SK-N-SH (cell line): ENCODE measurements at regions not wholly inside any gene's neighbourhood (a gene's known extent, or its start where the extent isn't known, plus 50 kb on each side); places are given as distances from the start of the nearest gene placed in this dataset.
A peak's percentile ranks its signal among the peaks of the same experiment; 100 is the strongest.

ENCODE experiments used
- CTCF ChIA-PET: fragments of 300-600, 350-600 bp; formaldehyde crosslinking; extraction: SDS; loops from one replicate; lab custom pipeline; 2021; lab: Yijun Ruan, JAX
- POLR2A ChIA-PET: fragments of 350-600 bp; sonication (Branson Sonifier 250); formaldehyde crosslinking; extraction: SDS; loops from one replicate; lab custom pipeline; 2020; ENCODE audit warnings: antibody characterized with exemption, inconsistent platforms; lab: Yijun Ruan, JAX
- DNase-seq: peaks from one replicate; pipeline ENCODE4 v3.0.0; 2012
- H2AFZ ChIP-seq: fragments of 200-600 bp; sonication (generic); 2 replicates; pipeline ENCODE4 v1.8.1; 2016; ENCODE audit warnings: antibody characterized with exemption, mild to moderate bottlenecking, low read depth
- H3F3A ChIP-seq: fragments of 200-600 bp; sonication (generic); replicated peaks from 2 replicates; pipeline ENCODE3; 2016; ENCODE audit warnings: antibody characterized with exemption, mild to moderate bottlenecking; ENCODE audit not compliant: insufficient read depth
- H3K27ac ChIP-seq, 2 experiments: fragments of 200-500 bp in 1 of 2; fragments of 200-600 bp in 1 of 2; sonication (Bioruptor generic) in 1 of 2; sonication (generic), shearing (Covaris generic) in 1 of 2; 2 replicates each; pipeline versions ENCODE4 v1.5.1 to v1.6.1; 2014 to 2016; ENCODE audit warnings: low read depth in 2 of 2, inconsistent platforms in 1 of 2, low read length in 1 of 2, mild to moderate bottlenecking in 1 of 2, mixed read lengths in 1 of 2
- H3K27me3 ChIP-seq: fragments of 200-600 bp; sonication (generic), shearing (Covaris generic); 2 replicates; pipeline ENCODE4 v1.6.1; 2016; ENCODE audit warnings: mixed run types; ENCODE audit not compliant: insufficient read depth
- H3K36me3 ChIP-seq, 2 experiments: fragments of 200-500 bp in 1 of 2; fragments of 200-600 bp in 1 of 2; sonication (Bioruptor generic) in 1 of 2; sonication (generic) in 1 of 2; replicated peaks in 1 of 2; 2 replicates each; pipeline versions ENCODE3 to v1.5.1; 2014 to 2016; ENCODE audit warnings: low read length in 1 of 2, mild to moderate bottlenecking in 1 of 2; ENCODE audit not compliant: insufficient read depth in 2 of 2, control insufficient read depth in 1 of 2
- H3K4me1 ChIP-seq, 2 experiments: fragments of 200-500 bp in 1 of 2; fragments of 200-600 bp in 1 of 2; sonication (Bioruptor generic) in 1 of 2; sonication (generic), shearing (Covaris generic) in 1 of 2; 2 replicates each; pipeline versions ENCODE4 v1.5.1 to v1.6.1; 2014 to 2016; ENCODE audit warnings: low read depth in 1 of 2, low read length in 1 of 2, mixed run types in 1 of 2; ENCODE audit not compliant: insufficient read depth in 2 of 2, control insufficient read depth in 1 of 2
- H3K4me2 ChIP-seq: fragments of 200-600 bp; sonication (generic), shearing (Covaris generic); 2 replicates; pipeline ENCODE4 v1.6.1; 2017; ENCODE audit warnings: mixed run types
- H3K4me3 ChIP-seq, 2 experiments: fragments of 200-500 bp in 1 of 2; fragments of 200-600 bp in 1 of 2; sonication (Bioruptor generic) in 1 of 2; sonication (generic), shearing (Covaris generic) in 1 of 2; 2 replicates each; pipeline versions ENCODE4 v1.5.1 to v1.8.1; 2014 to 2016; ENCODE audit warnings: low read depth in 2 of 2, inconsistent platforms in 1 of 2, low read length in 1 of 2, mild to moderate bottlenecking in 1 of 2, mixed read lengths in 1 of 2, moderate library complexity in 1 of 2
- H3K79me2 ChIP-seq: fragments of 200-600 bp; sonication (generic); 2 replicates; pipeline ENCODE4 v1.8.1; 2017; ENCODE audit warnings: mild to moderate bottlenecking; ENCODE audit not compliant: insufficient read depth
- H3K9ac ChIP-seq: fragments of 200-600 bp; sonication (generic); 2 replicates; pipeline ENCODE4 v1.6.1; 2017; ENCODE audit warnings: mixed run types
- H3K9me2 ChIP-seq: fragments of 200-600 bp; sonication (generic); 2 replicates; pipeline ENCODE4 v1.6.1; 2017; ENCODE audit warnings: mixed run types
- H3K9me3 ChIP-seq: fragments of 200-600 bp; sonication (generic); 2 replicates; pipeline ENCODE4 v1.6.1; 2017; ENCODE audit warnings: mixed run types, mild to moderate bottlenecking, moderate library complexity
- H4K20me1 ChIP-seq: fragments of 200-600 bp; sonication (generic); 2 replicates; pipeline ENCODE4 v1.6.1; 2017; ENCODE audit warnings: mild to moderate bottlenecking, mixed run types; ENCODE audit not compliant: insufficient read depth
- CTCF ChIP-seq: fragments of 200-600 bp; sonication (generic); IDR thresholded peaks from 2 replicates; pipeline ENCODE4 v1.6.1; 2017; ENCODE audit warnings: antibody characterized with exemption, mild to moderate bottlenecking, moderate library complexity
- FOSL2 ChIP-seq: IDR thresholded peaks from 2 replicates; pipeline ENCODE4 v1.4.0; 2012; ENCODE audit warnings: low read depth, mild to moderate bottlenecking, moderate library complexity, borderline replicate concordance
- FOXJ3 ChIP-seq: sonication (generic); formaldehyde crosslinking; IDR thresholded peaks from 2 replicates; pipeline ENCODE4 v1.5.1; 2020; ENCODE audit warnings: mild to moderate bottlenecking, missing genetic modification reagents
- GABPA ChIP-seq: IDR thresholded peaks from 2 replicates; pipeline ENCODE4 v1.4.0; 2012; ENCODE audit warnings: low read depth, mild to moderate bottlenecking
- MEF2A ChIP-seq: IDR thresholded peaks from 2 replicates; pipeline ENCODE4 v1.4.0; 2012; ENCODE audit warnings: low read depth, borderline replicate concordance
- MXI1 ChIP-seq: IDR thresholded peaks from 2 replicates; pipeline ENCODE4 v1.6.1; 2012; ENCODE audit warnings: mild to moderate bottlenecking, low read depth, low read length, improper control_type of control experiment
- NFIC ChIP-seq: IDR thresholded peaks from 2 replicates; pipeline ENCODE4 v1.4.0; 2012; ENCODE audit warnings: borderline replicate concordance
- REST ChIP-seq: IDR thresholded peaks from 2 replicates; pipeline ENCODE4 v1.6.1; 2012; ENCODE audit warnings: mild to moderate bottlenecking, low read depth, low read length, moderate library complexity
- SIN3A ChIP-seq: IDR thresholded peaks from 2 replicates; pipeline ENCODE4 v1.6.1; 2012; ENCODE audit warnings: low read depth, mild to moderate bottlenecking, low read length, moderate library complexity, borderline replicate concordance
- TAF1 ChIP-seq: IDR thresholded peaks from 2 replicates; pipeline ENCODE4 v1.6.1; 2012; ENCODE audit warnings: low read depth, mild to moderate bottlenecking, low read length, moderate library complexity, borderline replicate concordance
- WGBS: methylation state at CpG from one replicate; pipeline ENCODE4 v1.1.6; 2017; ENCODE audit warnings: low lambda C conversion rate; 5-methylcytosine and 5-hydroxymethylcytosine counted together

DNA sequence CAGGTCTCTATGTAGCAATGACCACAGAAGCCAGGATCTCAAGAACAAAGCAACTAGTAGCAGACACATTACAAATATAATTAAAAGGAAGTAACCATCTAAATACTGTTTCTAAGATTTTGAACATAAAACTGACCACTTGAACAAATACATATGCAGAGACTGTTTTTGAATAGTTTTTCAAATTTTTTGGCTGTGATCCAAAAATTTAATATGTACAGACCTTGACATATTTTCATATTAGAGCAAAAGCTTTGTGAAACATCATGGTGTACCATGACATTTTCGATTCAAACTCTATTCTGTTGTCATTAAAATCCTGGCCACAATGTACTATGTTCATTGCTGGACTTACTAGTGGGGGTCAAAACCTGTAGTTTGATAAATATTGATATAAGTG, 126.5 kb downstream of the NUDT12 start:
- Histone ChIP-seq H4K20me1 (no peaks in the 10 kb centered on the region), H3K9ac (no peak overlapping the region), H3K27ac (peak overlapping the region in 1 of 2 experiments; percentile 39; a peak in 1 of 4 replicates), H3K4me1 (peaks cover 4 to 18% of the 10 kb centered on the region in 2 experiments), H2AFZ (no peak overlapping the region), H3K27me3 (no peaks in the 10 kb centered on the region), H3F3A (peaks cover 24% of the 10 kb centered on the region), H3K79me2 (no peaks in the 10 kb centered on the region), H3K9me2 (no peaks in the 10 kb centered on the region), H3K36me3 (no peaks in the 10 kb centered on the region), H3K4me2 (no peak overlapping the region), H3K9me3 (no peaks in the 10 kb centered on the region; the same call in 1 of the 2 replicates), H3K4me3 (no peak overlapping the region)
- TF ChIP-seq NFIC (peak; percentile 48), REST (no peak)
- WGBS, result 0% methylated on average over 1 of the region's 1 CpG
- ChIA-PET POLR2A (no interaction called here), CTCF (no interaction called here)
- no peak for DNase-seq

GRCh38 chr5:103435136-103435889, 127.3 kb downstream of the NUDT12 start:
- H3K79me2 ChIP-seq, result no peaks in the 10 kb centered on the region
- WGBS, result 91% methylated on average over 4 of the region's 4 CpGs
- H3F3A ChIP-seq, result peaks cover 24% of the 10 kb centered on the region
- TF ChIP-seq GABPA (no peak), SIN3A (no peak), FOSL2 (no peak), MXI1 (no peak), CTCF (no peak), TAF1 (no peak), MEF2A (no peak), FOXJ3 (no peak)
- ChIA-PET CTCF (interaction anchor here (0.6 kb wide), 1 partner anchor 203 kb away, joined by 3 read pairs; no protein-coding TSS in a partner anchor), POLR2A (no interaction called here)
- H4K20me1 ChIP-seq, result no peaks in the 10 kb centered on the region
- peaks cover 4 to 18% of the 10 kb centered on the region in 2 experiments for H3K4me1 ChIP-seq
- H3K27me3 ChIP-seq, result no peaks in the 10 kb centered on the region
- no peak overlapping the region for H2AFZ ChIP-seq
- H3K4me3 ChIP-seq, result no peak overlapping the region
- H3K9me3 ChIP-seq, result no peaks in the 10 kb centered on the region; the same call in 1 of the 2 replicates
- H3K36me3 ChIP-seq, result no peaks in the 10 kb centered on the region
- H3K4me2 ChIP-seq, result no peak overlapping the region
- no peaks in the 10 kb centered on the region for H3K9me2 ChIP-seq
- peak overlapping the region in 1 of 2 experiments; percentile 39; a peak in 1 of 4 replicates for H3K27ac ChIP-seq
- DNase-seq, result no peak
- H3K9ac ChIP-seq, result no peak overlapping the region
